SU-DHL-6 (cell line): ENCODE measurements at regions not wholly inside any gene's neighbourhood (a gene's known extent, or its start where the extent isn't known, plus 50 kb on each side); places are given as distances from the start of the nearest gene placed in this dataset.

ENCODE experiments used
- H2AFZ ChIP-seq: fragments of 200-600 bp; sonication (generic); 2 replicates; pipeline ENCODE4 v1.6.1; 2014; ENCODE audit warnings: low read depth, mild to moderate bottlenecking, moderate library complexity, mixed read lengths, antibody characterized with exemption, low read length; ENCODE audit not compliant: severe bottlenecking
- H3F3A ChIP-seq: fragments of 200-600 bp; shearing (Covaris generic); 2 replicates; pipeline ENCODE4 v1.6.0; 2016; ENCODE audit warnings: antibody characterized with exemption, mild to moderate bottlenecking; ENCODE audit not compliant: insufficient read depth
- H3K27ac ChIP-seq: fragments of 200-600 bp; sonication (generic); 2 replicates; pipeline ENCODE4 v1.5.1; 2016; ENCODE audit warnings: low read depth, mild to moderate bottlenecking, low read length, moderate library complexity, mixed read lengths
- H3K27me3 ChIP-seq: fragments of 200-600 bp; sonication (generic), shearing (Covaris generic); 2 replicates; pipeline ENCODE4 v1.6.0; 2014; ENCODE audit warnings: mild to moderate bottlenecking, low read length
- H3K36me3 ChIP-seq: fragments of 200-600 bp; sonication (generic); 2 replicates; pipeline ENCODE4 v1.6.1; 2014; ENCODE audit warnings: mild to moderate bottlenecking, low read length, mixed read lengths
- H3K4me2 ChIP-seq: fragments of 300-600, 200-600 bp; shearing (Covaris generic), sonication (generic); 2 replicates; pipeline ENCODE4 v1.6.0; 2014; ENCODE audit warnings: low read length, low read depth, mild to moderate bottlenecking; ENCODE audit not compliant: poor library complexity, severe bottlenecking
- H3K4me3 ChIP-seq: fragments of 200-600 bp; sonication (generic); 2 replicates; pipeline ENCODE4 v1.5.1; 2014; ENCODE audit warnings: antibody characterized with exemption, low read length, mild to moderate bottlenecking, mixed read lengths; ENCODE audit not compliant: insufficient read depth, poor library complexity, severe bottlenecking
- H3K79me2 ChIP-seq: fragments of 200-600 bp; sonication (generic); 2 replicates; pipeline ENCODE4 v1.6.1; 2014; ENCODE audit warnings: mild to moderate bottlenecking, low read length, moderate library complexity; ENCODE audit not compliant: insufficient read depth
- H3K9ac ChIP-seq: fragments of 200-600 bp; sonication (generic); 2 replicates; pipeline ENCODE4 v1.7.0; 2014; ENCODE audit warnings: mild to moderate bottlenecking, low read length
- H3K9me2 ChIP-seq: fragments of 200-600 bp; sonication (generic); replicated peaks from 2 replicates; pipeline ENCODE4 v1.6.1; 2014; ENCODE audit warnings: low read length; ENCODE audit not compliant: insufficient read depth
- H3K9me3 ChIP-seq: fragments of 200-600 bp; sonication (generic); 2 replicates; pipeline ENCODE4 v1.6.1; 2014; ENCODE audit warnings: low read length, mixed read lengths; ENCODE audit not compliant: insufficient read depth
- H4K20me1 ChIP-seq: fragments of 200-600 bp; sonication (generic); 2 replicates; pipeline ENCODE4 v1.6.1; 2014; ENCODE audit warnings: low read depth, mild to moderate bottlenecking, antibody characterized with exemption, low read length, moderate library complexity, mixed read lengths
- CTCF ChIP-seq: fragments of 200-600 bp; sonication (generic); IDR thresholded peaks from one replicate; pipeline ENCODE4 v1.5.1; 2017; ENCODE audit warnings: antibody characterized with exemption, mild to moderate bottlenecking, low read length, moderate library complexity; ENCODE audit not compliant: insufficient read depth, poor library complexity, severe bottlenecking
- EZH2phosphoT487 ChIP-seq: fragments of 200-600 bp; sonication (generic), shearing (Covaris generic); conservative IDR thresholded peaks from 2 replicates; pipeline ENCODE4 v1.6.1; 2018; ENCODE audit warnings: mild to moderate bottlenecking, antibody characterized with exemption, low read length, moderate library complexity, mixed read lengths

- Histone ChIP-seq H3K9me3 (no peaks in the 10 kb centered on the region), H3K79me2 (no peaks in the 10 kb centered on the region), H3K36me3 (no peaks in the 10 kb centered on the region), H4K20me1 (no peaks in the 10 kb centered on the region), H3K27me3 (no peaks in the 10 kb centered on the region), H3K27ac (no peak overlapping the region), H3K9me2 (no peaks in the 10 kb centered on the region), H2AFZ (no peak overlapping the region), H3K9ac (no peak overlapping the region), H3K4me3 (no peak overlapping the region), H3K4me2 (no peak overlapping the region), H3F3A (no peaks in the 10 kb centered on the region)
- TF ChIP-seq EZH2phosphoT487 (no peak), CTCF (no peak)
Measured at GRCh38 chr4:14918336-14918735, 83.9 kb upstream of the CPEB2 start.

- Histone ChIP-seq H3K27me3 (no peaks in the 10 kb centered on the region), H3K36me3 (no peaks in the 10 kb centered on the region), H3K27ac (no peak overlapping the region), H3K9me2 (no peaks in the 10 kb centered on the region), H3K9me3 (no peaks in the 10 kb centered on the region), H3K4me2 (no peak overlapping the region), H3K9ac (no peak overlapping the region), H3F3A (no peaks in the 10 kb centered on the region), H3K4me3 (no peak overlapping the region), H3K79me2 (no peaks in the 10 kb centered on the region), H2AFZ (no peak overlapping the region), H4K20me1 (no peaks in the 10 kb centered on the region)
- TF ChIP-seq CTCF (no peak), EZH2phosphoT487 (no peak)
Measured at GRCh38 chr4:14919785-14920184, 82.5 kb upstream of the CPEB2 start.

- Histone ChIP-seq H3K27ac (no peak overlapping the region), H3K9ac (no peak overlapping the region), H3K36me3 (no peaks in the 10 kb centered on the region), H3K79me2 (no peaks in the 10 kb centered on the region), H3K4me2 (no peak overlapping the region), H3K27me3 (no peaks in the 10 kb centered on the region), H3F3A (no peaks in the 10 kb centered on the region), H3K9me2 (no peaks in the 10 kb centered on the region), H3K9me3 (no peaks in the 10 kb centered on the region), H2AFZ (no peak overlapping the region), H3K4me3 (no peak overlapping the region), H4K20me1 (no peaks in the 10 kb centered on the region)
- TF ChIP-seq EZH2phosphoT487 = no peak
- no peak for TF ChIP-seq CTCF
Measured at GRCh38 chr4:14920237-14920636, 82.0 kb upstream of the CPEB2 start.
